Globus pallidus (tissue), 1 donor: ENCODE measurements at regions not wholly inside any gene's neighbourhood (a gene's known extent, or its start where the extent isn't known, plus 50 kb on each side); places are given as distances from the start of the nearest gene placed in this dataset.
"Not testable (repeated sequence)": the region's sequence is repeated elsewhere in the genome, so short reads cannot be mapped to it uniquely, and the experiment has no call there.

Source experiments
- DNase-seq: peaks from one replicate; pipeline ENCODE4 v3.0.0-alpha.2; 2015; ENCODE audit warnings: low spot score

- DNase-seq: no peak
Observed at GRCh38 chr1:4173731-4174130, 273.7 kb upstream of the C1orf174 start.

- DNase-seq: no peak
Observed at GRCh38 chr1:4174291-4175200, 274.5 kb upstream of the C1orf174 start.

DNA sequence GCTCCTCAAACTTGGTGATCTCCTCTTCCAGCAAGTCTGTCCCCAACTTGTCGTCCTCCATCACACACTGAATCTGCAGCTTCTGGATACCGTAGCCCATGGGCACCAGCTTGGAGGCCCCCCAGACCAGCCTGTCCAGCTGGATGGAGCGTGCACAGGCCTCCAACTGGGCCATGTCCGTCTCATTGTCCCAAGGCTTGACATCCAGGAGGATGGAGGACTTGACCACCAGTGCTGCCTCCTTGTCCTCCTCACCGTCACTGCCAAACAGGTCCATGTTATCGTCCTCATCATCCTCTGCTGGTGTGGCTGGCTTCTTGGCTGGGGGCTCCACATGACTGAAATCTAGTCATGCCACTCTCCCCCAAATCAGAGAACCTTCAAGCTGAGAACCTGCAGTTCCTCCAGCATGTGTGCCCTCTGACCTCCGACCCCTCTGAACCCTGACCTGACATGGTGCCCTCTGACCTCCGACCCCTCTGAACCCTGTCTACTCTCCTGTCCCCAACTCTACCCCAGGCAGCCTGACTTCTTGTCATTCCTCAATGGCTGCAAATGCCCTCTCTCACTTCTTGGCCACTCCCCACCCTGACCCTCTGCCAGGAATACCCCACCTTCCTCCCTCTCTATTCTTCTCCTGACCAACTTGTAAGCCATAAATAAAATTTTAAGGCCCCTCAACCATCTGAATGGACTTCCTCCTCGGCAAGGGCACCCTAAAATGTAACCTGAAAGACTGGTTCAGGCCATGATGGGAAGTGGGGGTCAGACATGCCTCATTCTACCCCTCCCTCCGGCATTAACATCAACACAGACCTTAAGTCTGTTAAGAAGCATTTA is 275.7 kb upstream of the C1orf174 start:
- DNase-seq: no peak

DNA sequence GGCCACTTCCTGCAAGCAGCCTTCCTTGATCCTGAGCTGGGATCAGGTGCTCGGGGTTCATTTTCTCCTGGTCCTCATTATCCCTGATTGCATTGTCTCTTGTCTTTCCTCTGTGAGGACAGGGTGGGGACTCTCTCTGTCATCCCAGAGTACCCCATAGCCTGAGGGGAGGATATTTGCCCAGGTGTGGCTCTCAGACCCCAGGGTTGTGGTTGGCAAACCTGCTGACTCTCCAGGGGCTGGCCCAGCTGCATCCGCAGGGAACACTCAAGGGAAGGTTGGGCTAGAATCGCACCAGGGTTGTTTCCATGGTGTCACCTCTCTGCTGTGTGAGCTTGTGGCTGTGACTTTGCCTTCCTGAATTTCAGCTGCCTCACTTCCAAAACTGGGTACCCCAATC is 276.8 kb upstream of the C1orf174 start:
- DNase-seq: no peak

- no peak for DNase-seq
Observed at GRCh38 chr1:4177425-4178150, 277.5 kb upstream of the C1orf174 start.

GRCh38 chr1:4178501-4179113 is 278.5 kb upstream of the C1orf174 start:
- DNase-seq: no peak

DNA sequence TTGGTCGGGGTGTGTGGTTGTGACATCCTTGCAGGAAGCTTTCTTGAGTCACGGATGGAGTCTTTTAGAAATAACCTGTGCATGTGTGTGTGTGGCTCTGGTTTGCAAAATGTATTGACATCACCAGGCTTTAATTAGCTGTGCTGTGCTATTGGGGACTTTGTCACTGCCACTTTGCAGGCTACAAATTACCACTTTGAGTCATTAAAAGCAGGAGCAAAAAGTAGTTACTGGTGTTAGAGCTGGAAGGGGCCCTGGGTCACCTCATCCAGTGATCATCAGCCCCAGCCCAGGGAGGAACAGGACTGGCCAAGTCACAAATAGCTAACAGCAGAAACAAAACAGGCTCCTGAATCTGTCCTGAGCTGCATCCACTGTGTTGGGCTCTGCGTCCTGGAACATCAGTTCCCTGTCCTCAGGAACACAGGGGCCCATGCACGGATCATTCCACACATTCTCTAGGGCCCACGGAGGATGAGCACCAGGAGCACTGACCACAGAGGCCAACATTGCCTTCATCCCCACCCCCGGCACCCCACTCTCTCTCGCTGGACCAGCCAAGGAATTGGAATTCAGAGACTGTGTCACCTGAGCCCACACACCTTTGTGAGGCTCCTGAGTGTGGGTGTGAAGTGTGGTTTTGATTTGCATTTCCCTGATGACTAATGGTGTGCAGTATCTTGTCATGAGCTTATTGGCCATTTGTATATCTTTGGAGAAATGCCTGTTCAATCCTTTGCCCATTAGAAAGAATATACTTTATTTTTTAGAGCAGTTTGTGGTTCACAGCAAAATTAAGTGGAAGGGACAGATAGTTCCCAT is 280.1 kb upstream of the C1orf174 start:
- no peak for DNase-seq

DNA sequence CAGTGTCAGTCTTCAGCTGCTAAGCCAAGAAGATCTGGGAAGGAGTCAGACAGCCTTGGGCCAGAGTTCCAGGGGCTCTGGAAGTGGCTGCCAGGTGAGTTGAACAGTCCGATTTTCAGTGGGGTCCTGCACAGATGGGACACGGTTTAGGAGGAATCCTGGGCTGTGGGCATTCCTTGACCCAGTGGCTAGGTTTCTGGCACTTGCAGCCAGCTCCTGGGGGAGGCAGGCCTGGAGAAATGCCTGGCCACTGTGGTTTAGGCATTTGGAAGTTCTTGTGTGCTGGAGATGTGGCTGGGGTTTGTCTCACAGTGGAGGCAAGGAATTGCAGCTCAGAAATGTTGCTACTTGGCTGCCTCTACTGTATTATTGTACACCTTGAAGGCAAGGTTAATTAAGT is 286.4 kb upstream of the C1orf174 start:
- not testable (repeated sequence) for DNase-seq

GRCh38 chr1:4203501-4203900 is 303.4 kb upstream of the C1orf174 start:
- DNase-seq: no peak

GRCh38 chr1:4207183-4207582 is 307.1 kb upstream of the C1orf174 start:
- DNase-seq: no peak

DNA sequence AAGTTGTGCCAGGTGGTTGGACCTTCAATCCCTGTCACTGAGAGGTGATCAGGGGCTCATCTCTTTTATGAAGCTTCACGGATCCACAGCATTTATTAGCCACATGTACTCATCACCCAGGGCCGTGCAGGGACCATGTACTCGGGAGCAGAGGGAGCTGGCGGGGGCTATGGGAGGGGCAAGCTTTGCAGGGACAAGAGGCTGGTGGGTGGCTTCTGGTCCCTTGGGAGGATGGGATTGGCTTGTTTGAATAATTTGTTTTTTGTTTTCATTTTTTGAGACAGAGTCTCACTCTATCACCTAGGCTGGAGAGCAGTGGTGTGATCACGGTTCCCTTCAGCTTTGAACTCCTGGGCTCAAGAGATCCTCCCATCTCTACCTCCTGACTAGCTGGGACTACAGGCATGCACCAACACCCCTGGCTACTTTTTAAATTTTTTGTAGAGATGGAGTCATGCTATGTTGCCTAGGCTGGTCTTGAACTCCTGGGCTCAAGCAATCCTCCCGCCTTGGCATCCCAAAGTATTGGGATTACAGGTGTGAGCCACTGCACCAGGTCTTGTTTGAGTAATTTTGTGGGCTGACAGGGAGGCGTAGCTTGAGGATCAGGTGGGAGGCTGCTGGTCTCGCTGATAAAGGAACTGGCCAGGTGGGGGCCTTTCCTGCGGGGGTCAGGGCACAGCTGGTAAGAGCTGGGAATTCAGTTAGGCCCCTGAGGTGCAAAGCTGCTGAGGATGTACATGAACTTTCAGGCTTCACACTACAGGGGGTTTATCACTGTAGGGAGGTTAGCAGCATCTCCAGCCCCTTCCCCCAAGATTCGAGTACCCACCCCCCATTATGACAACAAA is 308.0 kb upstream of the C1orf174 start:
- DNase-seq: no peak

DNA sequence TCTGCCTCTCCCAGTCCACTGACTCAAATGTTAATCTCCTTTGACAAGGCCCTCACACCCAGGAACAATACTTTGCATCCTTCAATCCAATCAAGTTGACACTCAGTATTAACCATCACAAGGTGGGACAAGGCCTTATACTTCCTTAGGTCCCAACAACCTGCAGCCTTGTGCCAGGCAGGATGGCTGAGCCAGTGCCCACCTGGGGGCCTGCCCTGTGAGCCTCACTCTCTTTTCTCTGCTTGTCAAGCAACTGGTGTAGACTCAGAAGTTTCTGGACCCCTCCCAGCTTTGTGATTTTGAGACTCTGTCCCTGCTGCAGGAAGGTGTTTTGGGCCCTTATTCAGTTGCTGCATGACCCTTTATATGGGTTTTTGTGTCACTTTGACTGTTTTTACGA is 310.0 kb upstream of the C1orf174 start:
- no peak for DNase-seq

DNA sequence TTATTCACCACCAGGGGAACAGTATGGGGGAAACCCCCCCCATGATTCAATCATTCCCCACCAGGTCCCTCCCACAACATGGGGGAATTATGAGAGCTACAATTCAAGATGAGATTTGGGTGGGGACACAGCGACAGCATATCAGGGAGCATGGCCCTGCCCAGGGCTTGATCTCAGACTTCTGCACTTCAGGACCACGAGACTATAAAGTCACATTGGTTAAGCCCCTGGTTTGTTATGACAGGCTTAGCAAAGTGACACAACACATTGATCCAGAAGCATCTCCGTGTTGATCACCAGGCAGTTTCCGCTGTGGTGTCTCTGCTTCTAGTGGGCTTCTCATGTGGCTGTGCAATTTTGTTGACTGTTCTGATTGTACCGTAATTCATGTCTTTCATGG is 312.7 kb upstream of the C1orf174 start:
- no peak for DNase-seq

DNA sequence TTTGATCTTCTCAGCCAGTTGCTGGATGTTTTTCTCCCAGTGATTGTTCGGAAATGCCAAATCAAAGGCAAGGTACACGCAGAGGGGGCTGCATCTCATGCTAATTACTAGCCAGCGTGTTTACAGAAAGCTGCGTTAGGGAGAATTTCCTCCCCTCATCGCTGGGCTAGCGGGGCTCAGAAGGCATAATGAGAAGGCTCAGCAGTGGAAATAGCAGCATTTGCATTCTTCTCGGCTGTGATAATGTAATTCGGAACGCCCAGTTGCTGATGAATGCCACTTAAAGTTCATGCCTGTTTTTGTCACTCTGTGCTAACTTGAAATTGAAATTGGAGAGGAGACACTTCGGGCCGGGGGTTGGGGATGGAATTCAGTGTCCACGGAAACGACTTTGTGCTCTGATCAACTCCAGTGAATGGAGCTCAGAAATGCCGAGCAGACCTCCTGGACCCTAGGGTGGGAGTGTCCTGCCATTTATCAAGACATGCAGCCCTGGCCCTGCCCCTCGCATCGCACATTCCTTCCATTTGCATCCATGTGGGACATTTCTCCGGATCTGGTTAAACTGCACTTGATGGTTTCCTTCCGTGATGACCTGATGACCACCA is 313.4 kb upstream of the C1orf174 start:
- DNase-seq: no peak

- DNase-seq: no peak
Observed at GRCh38 chr1:4214826-4215225, 314.8 kb upstream of the C1orf174 start.

GRCh38 chr1:4215391-4215790 is 315.3 kb upstream of the C1orf174 start:
- no peak for DNase-seq

GRCh38 chr1:4216231-4216630 is 316.2 kb upstream of the C1orf174 start:
- DNase-seq: no peak

DNA sequence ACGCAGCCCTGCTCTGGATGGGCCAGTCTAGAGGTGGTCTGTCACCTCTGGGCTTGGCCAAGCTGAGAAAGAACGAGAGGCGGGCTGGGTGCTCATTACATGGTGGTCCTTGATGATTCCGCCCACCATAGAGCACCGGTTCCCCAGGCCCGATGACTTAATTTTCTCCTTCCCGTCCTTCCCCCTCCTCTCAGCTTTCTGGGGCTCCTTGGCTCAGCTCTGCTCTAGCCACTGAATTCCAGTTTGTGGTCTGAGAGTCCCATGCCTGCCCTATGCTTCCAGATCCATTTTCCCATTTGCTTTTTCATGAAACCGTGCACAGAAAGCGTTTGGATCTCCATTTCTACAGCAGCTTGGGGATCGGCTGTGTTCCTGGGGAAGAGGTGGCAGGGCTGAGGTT is 318.5 kb upstream of the C1orf174 start:
- DNase-seq: no peak

DNA sequence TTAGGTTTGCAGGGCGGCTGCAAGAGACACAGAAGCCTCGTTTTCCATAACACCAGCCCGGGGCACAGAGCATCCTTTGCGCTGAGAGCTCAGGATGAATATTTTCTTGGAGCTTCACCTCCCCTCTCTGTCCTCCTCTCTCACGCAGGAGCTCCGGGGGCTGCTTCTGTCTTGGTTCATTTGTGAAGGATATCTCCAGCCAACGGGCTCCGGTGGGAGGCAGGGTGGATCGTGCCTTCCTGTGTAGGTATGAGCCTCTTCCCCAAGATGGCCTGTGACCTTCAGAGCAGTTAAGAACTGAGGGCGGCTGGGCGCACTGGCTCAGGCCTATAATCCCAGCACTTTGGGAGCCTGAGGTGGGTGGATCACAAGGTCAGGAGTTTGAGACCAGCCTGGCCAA is 319.0 kb upstream of the C1orf174 start:
- no peak for DNase-seq

DNA sequence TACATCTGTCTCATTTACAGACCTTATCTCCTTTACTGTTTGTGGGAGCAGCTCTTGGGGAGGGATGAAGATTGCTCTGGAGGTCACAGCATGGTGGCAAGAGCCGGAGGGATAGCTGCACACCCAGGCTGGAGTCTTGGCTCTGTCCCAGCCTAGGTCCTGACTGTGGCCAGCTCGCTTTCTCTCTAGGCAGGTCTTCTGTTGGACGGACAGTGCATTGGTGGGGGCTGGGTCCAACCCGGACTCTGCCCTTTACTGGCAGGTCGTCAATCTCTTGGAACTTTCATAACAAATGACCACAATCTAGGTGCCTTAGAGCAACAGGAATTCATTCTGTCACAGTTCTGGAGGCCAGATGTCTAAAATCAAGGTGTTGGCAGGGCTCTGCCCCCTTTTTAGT is 319.8 kb upstream of the C1orf174 start:
- no peak for DNase-seq
